G401.6 (cell line): ENCODE measurements at regions not wholly inside any gene's neighbourhood (a gene's known extent, or its start where the extent isn't known, plus 50 kb on each side); places are given as distances from the start of the nearest gene placed in this dataset.
A peak's percentile ranks its signal among the peaks of the same experiment; 100 is the strongest.

Source experiments
- FAIRE-seq: peaks from 2 replicates; lab custom pipeline; 2012; peaks lifted over from hg19 to GRCh38; lab: Jason Lieb, UNC

DNA sequence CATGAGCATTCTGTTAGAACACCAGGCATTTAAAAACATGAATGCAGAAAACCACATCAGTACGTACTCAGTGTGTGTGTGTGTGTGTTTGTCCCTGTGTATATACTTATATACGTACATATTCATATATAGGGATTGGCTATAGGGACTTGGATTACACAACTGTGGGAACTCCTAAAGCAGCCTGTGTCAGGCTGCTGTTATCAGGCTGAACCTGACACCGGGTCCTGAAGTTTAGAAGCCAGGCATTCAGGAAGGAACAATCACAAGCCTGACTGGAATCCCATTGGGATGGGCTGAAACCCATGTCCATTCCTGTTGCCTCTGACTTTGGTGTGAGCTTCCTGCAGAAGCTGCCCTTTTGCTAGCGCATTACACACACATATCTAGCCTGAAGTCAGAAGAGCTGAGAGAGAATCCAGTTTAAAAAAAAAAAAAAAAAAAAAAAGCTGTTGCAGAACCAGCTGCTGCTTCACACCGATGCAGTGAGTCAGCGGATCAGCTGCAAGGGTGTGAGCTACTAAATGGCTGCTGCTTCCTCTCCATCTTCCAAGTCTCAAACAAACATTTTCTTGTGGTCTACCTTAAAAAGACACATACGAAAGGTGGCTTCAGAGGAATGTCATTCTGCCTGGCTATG is 348.1 kb downstream of the THBS2 start:
- FAIRE-seq: no peak

- no peak for FAIRE-seq
These were observed 349.9 kb downstream of the THBS2 start for GRCh38 chr6:168903613-168904345.

GRCh38 chr6:168902075-168902474 is 351.6 kb downstream of the THBS2 start:
- FAIRE-seq: no peak

- FAIRE-seq: no peak
These were observed 352.6 kb downstream of the THBS2 start for GRCh38 chr6:168901076-168901475.

DNA sequence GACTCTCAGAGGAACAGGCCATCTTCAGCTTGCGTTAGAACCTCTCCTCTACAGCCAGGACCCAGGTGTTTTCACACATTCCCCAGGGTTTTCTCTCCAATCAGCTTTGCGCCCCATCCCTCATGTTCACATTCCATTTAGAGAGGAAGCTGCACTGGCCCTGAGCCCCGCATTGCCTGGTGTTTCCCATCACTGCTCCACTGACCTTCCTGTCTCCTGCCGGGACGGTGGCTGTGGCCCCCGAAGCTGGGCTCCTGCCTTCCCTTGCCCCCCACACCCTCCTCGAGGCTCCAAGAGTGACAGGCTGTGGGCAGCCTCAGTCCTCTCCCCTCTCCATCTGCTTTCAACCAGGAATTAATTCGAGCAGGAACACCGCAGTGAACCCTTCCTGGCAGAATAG is 357.3 kb downstream of the THBS2 start:
- FAIRE-seq: no peak

DNA sequence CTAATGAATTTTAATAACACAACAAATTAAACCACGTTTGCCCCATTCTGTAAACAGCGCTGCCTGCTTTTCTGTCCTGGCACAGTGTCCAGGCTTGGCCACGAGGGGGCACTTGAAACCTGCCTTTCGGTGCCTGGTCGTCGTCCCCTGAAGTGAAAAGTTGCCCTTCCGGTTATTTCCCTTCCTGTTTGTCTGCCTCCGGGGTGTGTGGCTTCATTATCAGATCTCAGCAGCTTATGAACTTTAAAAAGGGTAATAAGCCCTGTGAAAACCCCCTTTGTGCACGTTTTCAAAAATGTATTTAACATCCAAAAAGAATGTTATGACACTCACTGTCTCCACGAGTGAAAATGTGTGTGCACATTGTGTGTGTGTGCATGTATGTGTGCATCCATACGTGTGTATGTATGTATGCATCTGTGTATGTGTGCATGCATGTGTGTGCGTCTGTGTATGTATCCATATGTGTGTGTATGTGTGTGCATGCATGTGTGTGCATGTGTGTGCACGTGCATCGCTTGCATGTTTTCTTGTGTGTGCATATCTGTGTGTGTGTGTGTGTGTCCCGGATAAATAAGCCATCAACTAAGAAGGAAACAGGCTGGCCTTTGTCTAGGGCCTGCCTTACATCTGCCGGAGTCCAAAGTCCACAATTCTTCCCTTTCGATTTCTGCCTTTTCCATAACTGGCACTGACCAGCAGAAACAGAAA is 358.4 kb downstream of the THBS2 start:
- peak; percentile 97 for FAIRE-seq

- FAIRE-seq: no peak
These were observed 361.6 kb downstream of the THBS2 start for GRCh38 chr6:168892031-168892430.

- no peak for FAIRE-seq
These were observed 362.7 kb downstream of the THBS2 start for GRCh38 chr6:168890981-168891365.

- FAIRE-seq: no peak
These were observed 363.2 kb downstream of the THBS2 start for GRCh38 chr6:168890306-168890980.

DNA sequence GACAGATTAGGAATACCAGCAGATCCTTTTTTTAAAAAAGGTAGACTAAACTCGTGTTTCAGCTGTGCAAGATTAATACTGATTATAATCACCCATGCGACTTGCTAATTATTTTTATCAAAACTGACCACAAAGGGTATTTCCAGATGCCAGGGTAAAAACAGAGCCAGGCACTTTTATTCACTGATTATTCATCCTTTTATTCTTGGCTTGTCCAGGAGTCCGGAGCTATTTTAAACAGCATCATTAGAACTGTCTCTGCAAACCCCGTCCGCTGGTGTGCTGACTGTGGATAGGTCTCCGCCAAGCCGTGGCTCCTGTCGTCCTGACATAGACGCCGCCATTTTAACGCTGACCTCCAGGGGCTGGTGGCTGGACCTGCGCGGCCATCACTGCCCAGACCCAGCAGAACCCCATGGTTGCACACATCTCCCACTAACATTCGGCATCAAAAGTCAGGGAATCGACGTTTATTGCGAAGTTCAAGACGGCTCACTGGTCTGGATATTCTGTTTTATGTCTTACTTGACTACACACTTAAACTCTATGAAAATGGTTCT is 364.8 kb downstream of the THBS2 start:
- FAIRE-seq: no peak

DNA sequence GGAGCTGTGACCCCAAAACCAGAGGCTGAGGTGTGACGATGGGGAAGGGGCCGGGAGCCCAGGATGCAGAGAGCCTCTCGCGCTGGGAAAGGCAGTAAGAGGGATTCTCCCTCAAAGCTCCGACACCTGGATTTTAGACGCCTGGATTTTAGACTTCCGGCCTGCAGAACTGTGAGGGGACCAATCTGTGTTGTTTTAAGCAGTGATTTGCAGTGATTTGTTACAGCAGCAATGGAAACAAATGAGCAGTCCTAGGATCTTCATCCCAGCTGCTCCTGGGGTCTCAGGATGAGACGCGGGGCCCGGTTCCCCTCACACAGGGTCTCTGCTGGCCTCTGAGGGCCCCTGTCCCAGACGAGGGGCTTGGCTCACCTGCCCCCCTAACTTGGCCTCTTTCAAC is 365.5 kb downstream of the THBS2 start:
- no peak for FAIRE-seq

DNA sequence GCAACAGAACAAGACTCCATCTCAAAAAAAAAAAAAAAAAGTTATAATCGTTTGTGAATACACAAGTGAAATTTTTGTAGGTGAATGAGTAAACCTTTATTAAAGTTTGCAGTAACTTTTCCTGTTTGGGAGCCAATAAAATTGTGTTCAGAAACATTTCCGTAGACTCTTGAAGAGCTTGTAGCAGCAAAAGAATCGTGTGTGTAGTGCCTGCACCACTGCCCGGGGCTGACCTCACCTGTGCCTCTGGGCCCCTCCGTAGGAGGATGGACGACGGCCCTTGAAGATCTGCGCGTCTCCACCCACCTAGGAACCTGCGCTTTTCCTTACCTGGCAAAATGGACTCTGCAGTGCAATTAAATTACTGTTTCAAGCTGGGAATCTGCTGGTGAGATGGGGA is 366.0 kb downstream of the THBS2 start:
- no peak for FAIRE-seq

- no peak for FAIRE-seq
These were observed 366.7 kb downstream of the THBS2 start for GRCh38 chr6:168886964-168887363.

DNA sequence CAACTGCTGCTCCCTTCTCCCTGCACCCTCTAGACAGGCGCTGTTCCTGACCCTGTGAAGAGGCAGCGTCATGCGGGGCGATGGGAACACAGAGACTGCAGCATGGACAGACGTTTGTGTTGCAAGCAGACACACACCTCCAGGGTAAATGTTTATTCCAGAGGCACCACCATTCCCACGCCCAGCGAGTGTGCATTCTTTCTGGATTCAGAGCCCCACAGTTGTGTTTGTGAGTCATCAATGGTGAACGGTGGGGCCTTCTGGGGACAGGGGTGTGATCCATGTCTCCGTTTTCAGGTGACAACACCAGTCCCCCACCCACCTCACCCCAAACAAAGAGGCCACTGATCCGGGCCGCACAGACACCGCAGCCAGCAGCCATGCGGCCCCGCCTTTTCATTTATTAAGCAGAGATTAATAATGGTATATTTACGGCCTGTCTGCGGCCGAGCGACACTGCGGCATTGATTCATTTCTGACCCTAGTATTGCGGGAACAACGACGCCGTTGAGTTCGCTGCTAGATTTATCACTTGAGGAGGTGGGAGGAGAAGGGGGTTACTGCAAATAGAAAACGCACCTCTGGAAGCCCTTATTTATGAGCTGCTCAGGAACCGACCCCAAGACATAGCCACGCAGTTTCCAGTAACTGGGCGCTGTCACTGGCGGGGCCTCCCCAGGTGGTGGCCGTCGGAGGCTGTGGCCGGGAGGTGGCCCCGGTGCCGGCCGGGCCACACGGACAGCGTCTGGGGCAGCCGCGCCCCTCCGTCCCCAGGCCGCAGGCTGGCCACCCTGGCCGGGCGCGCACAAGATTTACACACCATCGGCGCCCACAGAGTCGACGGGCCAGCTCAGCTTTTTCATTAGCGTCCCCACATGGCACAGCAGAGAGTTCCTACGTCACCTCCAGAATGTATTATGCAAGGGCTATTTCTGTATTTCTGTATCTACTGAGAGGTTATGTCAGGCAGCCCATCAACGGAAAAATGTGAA is 367.6 kb downstream of the THBS2 start:
- FAIRE-seq: no peak

DNA sequence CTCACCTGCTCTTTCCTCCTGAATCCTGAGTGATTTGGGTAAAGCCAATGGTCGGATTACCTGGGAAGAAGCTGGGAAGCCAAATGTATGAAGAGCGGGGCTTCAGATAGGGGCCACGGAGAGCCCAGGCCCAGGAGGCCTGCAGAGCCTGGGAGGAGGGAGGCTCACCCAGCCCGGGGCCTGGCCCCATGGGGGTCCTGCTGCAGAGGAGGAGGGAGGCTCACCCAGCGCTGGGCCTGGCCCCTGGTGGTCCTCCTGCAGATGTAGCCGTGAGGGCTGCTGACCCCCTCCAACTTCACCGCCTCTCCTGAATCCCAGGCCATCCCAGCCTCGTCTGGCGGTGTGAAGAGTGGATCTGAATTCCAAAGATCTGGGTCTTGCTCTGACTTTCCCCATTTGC is 368.4 kb downstream of the THBS2 start:
- no peak for FAIRE-seq

DNA sequence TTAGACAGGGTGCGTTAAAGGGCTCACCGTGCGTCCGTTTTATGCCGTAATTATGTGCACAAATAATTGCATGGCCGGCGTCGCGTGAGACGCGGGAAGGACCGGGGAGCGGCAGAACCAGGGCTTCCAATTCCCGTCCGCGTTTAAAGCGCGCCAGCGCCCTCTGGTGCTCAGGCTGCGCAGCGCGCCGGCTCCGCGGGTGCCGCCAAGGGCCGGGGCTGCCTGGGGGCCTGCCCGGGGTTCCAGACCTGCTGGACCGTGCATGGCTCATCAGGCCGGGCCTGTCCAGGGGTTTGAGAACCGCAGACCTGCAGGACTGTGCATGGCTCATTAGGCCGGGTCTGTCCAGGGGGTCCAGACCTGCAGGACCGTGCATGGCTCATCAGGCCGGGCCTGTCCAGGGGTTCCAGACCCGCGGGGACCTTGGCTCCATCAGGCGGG is 369.0 kb downstream of the THBS2 start:
- no peak for FAIRE-seq

DNA sequence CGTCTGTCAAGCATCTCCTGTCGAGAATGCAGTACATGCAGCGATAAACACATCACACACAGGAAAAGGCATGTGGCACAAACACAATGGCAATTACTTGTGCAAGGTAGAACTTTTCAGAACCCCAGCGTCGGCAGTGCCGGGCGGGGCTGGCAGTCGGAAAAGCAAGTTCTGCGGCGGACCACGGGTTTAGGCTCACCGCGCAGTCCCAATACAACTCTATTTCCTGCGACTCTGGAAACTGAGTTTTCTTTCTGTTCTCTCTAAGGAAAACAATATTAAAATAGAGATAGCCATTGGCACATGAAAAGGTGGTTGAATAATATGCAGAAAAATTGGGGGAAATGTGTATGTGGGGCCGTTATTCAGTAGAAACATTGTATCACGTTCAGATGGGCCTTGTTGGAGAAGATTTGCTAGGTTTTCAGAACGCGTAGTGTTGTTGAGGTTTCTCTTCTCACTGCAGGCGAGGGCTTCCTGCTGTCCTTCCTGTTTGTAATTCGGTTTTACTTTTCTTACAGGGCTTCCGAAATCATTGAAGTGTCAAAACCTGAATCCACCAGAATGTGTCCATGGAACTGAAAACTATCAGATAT is 369.5 kb downstream of the THBS2 start:
- FAIRE-seq: no peak

DNA sequence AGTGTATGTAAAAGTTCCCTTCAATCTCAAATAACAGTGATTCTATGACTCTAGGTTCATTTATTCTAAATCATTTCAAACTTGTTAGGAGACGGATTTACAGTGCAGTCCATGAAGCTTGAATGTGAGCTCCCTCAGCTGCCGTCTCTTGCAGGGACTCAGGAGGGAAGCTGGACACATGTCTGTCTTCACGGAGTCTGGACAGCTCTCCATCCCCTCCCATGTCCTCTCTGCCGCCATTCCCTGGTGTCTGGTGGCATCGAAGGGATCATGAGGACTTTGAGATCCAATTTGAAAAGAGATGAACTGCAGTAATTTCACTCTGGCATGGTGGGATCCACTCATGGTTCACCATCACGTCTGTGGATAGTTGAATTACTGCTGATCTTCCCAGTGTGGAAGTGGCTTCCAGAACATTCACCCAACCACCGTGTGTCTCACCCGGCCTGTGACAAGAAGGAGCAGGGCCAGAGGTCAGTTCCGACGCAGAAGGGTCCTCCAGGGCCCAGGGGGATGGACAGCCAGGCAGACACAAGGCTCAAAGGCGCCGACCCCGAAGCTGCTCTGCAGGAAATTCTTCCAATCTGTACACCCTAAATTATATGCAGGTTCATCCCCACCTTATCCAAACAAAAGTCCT is 370.1 kb downstream of the THBS2 start:
- no peak for FAIRE-seq

DNA sequence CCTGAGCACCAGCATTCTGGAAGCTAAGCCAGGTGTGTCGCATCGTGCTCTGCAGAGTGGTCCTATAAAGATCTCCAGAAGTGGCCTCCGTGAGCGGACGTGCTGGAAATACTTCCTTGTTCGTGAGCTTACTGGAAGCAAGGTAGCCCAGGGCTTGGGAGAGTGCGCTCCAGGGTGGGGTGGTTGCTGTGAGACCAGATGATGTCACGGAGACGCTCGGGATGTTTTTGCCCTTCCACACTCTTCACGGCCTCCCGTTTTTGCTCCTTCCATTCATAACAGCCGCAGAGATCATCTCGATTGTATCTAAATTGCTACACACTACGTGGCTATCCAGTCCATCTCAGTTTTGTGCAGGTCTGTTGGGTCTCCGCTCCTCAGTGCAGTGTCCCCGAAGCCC is 373.4 kb downstream of the THBS2 start:
- FAIRE-seq: no peak

- no peak for FAIRE-seq
These were observed 375.8 kb downstream of the THBS2 start for GRCh38 chr6:168877821-168878282.
